Lower leg skin (tissue), 3 donors: ENCODE measurements at regions not wholly inside any gene's neighbourhood (a gene's known extent, or its start where the extent isn't known, plus 50 kb on each side); places are given as distances from the start of the nearest gene placed in this dataset.

ENCODE experiments used
- POLR2A ChIP-seq, 2 donors: fragments of 450-650 bp; IDR thresholded peaks; one replicate each; pipeline ENCODE4 v1.6.1; 2016 to 2017; ENCODE audit warnings: antibody characterized with exemption in 2 of 2, mild to moderate bottlenecking in 1 of 2, moderate library complexity in 1 of 2
- TF ChIP-seq, protein P1 (sequence below), 3 donors: fragments of 450-650 bp; IDR thresholded peaks; one replicate each; pipeline ENCODE4 v1.5.1; 2016; ENCODE audit warnings: antibody characterized with exemption in 3 of 3, mild to moderate bottlenecking in 3 of 3, moderate library complexity in 2 of 3

DNA sequence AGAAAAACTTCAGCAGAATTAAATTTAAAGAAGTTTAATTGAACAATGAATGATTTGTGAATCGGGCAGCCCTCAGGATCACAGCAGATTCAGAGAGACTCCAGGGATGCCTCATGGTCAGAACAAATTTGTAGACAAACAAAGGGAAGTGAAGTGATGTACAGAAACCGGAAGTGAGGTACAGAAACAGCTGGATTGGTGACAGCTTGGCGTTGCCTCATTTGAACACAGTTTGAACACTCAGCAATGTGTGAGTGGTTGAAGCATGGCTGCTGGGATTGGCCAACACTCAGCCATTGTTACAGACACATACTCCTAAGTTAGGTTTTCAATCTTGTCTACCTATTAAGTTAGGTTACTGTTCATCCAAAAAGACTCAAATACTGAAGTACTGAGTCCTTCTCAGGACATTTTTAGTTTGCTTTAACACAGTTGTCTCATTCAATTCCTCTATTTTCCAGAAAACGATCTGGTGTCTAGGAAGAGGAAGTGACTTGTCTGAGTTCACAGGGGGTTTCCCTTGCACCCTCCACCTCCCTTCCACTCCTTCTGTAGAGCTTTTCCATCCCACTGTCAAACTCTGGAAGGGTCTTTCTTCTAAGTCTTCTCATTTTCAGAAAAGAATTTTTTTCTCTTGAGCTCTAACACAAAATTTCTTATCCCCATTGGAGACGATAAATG is 137.9 kb downstream of the SLC4A3 start:
- TF ChIP-seq, protein P1, sequence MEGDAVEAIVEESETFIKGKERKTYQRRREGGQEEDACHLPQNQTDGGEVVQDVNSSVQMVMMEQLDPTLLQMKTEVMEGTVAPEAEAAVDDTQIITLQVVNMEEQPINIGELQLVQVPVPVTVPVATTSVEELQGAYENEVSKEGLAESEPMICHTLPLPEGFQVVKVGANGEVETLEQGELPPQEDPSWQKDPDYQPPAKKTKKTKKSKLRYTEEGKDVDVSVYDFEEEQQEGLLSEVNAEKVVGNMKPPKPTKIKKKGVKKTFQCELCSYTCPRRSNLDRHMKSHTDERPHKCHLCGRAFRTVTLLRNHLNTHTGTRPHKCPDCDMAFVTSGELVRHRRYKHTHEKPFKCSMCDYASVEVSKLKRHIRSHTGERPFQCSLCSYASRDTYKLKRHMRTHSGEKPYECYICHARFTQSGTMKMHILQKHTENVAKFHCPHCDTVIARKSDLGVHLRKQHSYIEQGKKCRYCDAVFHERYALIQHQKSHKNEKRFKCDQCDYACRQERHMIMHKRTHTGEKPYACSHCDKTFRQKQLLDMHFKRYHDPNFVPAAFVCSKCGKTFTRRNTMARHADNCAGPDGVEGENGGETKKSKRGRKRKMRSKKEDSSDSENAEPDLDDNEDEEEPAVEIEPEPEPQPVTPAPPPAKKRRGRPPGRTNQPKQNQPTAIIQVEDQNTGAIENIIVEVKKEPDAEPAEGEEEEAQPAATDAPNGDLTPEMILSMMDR (IDR thresholded peaks at IDR 0.05) = no peak
- TF ChIP-seq POLR2A (IDR thresholded peaks at IDR 0.05) = no peak
